Dedifferentiated amniotic fluid mesenchymal stem cell (primary cell): ENCODE measurements at regions not wholly inside any gene's neighbourhood (a gene's known extent, or its start where the extent isn't known, plus 50 kb on each side); places are given as distances from the start of the nearest gene placed in this dataset.

Source experiments
- DNase-seq: peaks from one replicate; pipeline ENCODE4 v3.0.0-alpha.2; 2016; ENCODE audit errors: extremely low spot score

GRCh38 chr4:13129095-13129494 is 355.0 kb downstream of the RAB28 start:
- no peak for DNase-seq

DNA sequence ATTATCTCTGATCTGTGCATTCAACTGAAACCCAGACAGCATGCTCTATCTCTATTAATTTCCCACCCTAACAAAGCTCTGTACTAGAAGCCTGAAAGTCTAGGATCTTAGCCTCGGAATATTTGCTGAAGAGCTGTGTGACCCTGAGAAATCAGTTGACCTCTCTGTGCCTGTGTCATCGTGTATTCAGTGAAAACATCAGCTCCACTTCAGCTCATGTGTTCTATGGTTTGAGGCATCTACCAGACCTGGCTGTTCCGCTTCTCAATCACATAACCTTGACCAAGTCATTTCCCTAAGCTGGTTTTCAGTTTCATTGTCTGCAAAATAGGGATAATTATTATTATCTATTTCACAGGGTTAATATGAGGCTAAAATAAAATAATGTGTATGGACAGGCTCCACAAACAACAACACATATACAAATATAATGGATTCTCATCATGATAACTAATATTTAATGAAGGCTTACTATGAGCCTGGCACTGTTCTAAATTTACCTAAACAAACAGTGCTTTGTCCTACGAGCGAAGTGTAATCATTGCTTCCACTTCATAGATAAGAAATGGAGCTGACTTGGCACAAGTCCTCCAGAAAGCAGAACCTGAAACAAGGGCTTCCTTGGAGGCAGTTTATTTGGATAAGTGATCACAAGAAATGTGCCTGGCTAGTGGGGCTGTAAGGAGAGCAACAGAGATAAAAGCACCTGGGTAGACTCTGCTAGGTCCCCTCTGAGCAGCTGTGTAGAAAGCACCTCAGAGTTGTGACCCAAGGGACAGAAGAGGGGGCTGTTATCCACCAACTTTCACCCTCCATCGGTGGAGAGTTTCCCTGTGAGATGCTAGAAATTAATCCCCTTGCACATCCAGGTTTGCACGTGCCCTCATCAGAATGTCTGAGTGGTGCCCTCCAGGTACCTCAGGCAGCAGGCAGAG is 356.9 kb downstream of the RAB28 start:
- DNase-seq: no peak

- DNase-seq: no peak
These were observed 365.5 kb downstream of the RAB28 start for GRCh38 chr4:13118633-13119032.

- no peak for DNase-seq
These were observed 367.0 kb downstream of the RAB28 start for GRCh38 chr4:13117185-13117584.

GRCh38 chr4:13112030-13112429 is 372.1 kb downstream of the RAB28 start:
- no peak for DNase-seq

GRCh38 chr4:13109536-13109935 is 374.6 kb downstream of the RAB28 start:
- DNase-seq: no peak

GRCh38 chr4:13108096-13108495 is 376.0 kb downstream of the RAB28 start:
- no peak for DNase-seq

- DNase-seq: no peak
These were observed 380.6 kb downstream of the RAB28 start for GRCh38 chr4:13103382-13104015.

GRCh38 chr4:13102092-13102742 is 381.9 kb downstream of the RAB28 start:
- DNase-seq: no peak

- DNase-seq: no peak
These were observed 386.2 kb downstream of the RAB28 start for GRCh38 chr4:13097971-13098370.

GRCh38 chr4:13095722-13096121 is 388.4 kb downstream of the RAB28 start:
- no peak for DNase-seq

DNA sequence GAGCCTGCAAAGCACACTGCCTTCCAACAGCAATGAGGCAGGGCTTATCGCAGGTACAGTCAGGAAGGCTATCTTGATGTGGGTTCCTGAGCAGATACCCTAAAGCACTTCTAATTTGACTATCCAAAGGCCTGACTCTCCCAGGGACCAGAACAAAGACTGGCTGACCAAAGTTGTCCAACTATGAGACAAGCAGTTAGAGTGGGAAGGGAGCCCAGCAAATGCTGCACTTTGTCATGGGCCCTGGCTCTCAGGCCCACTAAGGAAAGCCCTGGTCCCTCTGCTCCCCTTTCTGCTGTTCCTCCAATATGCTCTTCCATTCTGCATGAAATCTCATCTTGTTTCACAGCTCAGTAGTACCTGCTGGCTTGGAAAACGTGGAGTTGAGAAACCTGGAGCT is 391.0 kb downstream of the RAB28 start:
- no peak for DNase-seq

DNA sequence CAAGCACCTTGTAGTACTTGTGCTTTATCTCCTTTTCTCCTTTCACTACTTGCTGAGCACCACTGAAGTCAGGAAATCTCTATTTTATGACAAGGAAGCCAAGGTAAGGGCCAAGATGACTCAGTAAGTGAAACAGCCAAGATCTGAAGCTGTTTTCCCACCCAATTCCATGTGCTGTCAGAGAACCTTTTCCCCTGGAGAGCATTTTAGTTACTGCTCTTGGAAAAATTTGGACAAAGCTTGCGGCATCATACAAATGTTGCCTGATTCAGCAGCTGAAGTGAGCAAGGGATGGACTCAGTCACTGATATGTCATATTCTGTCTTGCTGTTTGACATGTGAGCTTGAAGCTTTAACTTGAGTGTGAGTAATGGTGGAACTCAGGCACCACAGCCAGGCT is 391.4 kb downstream of the RAB28 start:
- no peak for DNase-seq

GRCh38 chr4:13089659-13089998 is 394.5 kb downstream of the RAB28 start:
- no peak for DNase-seq

DNA sequence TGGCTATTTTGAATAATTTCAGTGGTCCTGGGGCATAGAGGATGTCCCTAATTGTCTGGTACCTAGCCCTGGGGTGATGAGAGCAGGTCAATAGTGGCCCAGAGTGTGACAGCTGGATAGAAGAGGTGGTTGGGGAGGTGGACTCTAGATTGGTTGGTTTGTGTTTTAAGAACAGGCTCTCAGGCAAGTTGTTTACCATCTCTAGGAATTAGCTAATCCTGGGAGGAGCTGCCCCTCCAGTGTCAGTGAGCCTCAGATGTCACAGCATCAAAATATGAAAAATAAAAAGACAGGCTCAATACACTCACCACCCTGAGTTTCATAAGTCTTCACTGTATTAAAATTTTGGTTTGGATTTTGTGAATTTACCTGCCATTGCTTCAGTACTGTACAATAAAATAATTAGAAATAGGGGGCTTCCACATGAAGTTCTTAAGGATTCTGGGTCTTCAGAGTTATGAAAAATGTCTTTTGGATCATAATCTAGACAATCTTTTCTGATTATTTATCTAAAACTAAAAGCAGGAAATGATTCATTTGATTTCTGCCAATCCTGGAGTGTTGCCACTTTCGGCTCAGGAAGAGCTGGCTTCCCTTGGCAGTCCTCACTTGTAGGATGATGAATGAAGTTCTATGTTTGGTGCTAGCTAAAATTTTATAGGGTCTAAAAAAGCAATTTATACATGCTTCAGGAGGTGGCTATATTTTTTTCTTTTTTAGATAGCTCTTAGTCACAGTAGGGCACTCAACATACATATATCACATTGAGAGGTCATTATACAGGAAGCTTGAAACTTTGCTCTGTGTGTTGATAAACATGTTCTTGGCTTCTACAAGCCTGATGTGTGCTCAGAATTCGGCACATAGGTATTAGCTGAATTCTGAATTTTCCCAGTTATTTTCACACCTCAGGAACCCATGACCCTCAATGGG is 395.1 kb downstream of the RAB28 start:
- no peak for DNase-seq

DNA sequence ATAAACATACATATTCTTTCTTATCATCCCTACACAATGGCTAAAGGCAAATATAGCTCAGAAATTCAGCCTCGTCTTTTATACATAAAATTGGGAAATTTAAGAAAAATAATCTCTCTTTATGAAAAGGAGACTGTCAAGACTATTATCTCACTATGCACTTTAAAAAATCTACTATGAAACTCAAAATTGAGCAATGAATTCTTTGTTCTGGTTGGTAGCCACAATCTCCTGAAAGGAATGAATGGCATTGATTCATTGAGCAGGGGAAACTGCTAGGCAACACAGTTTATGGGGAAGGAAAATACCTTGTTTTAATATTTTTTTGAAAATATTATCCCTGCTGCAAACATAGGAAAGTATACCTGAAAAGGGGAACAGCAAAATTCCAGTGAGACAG is 397.1 kb downstream of the RAB28 start:
- no peak for DNase-seq

DNA sequence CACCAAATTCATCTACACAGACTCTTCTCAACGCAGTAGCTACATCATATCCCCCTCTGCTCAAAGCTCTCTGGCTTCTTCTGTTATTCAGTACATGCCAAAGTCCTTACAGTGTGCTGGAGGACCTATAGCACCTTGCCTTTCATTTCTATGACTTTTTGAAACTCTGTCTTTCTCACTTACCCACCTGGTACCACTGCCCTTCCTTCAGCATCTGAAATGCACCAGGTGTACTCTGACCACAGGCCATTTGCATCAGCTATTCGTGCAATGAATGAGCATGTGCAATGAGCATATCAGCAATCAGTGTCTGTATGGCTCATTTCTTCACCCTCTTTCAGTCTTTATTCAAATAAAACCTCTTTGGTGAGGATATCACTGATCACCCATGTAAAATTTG is 399.9 kb downstream of the RAB28 start:
- DNase-seq: no peak

GRCh38 chr4:13081830-13082229 is 402.3 kb downstream of the RAB28 start:
- DNase-seq: no peak

DNA sequence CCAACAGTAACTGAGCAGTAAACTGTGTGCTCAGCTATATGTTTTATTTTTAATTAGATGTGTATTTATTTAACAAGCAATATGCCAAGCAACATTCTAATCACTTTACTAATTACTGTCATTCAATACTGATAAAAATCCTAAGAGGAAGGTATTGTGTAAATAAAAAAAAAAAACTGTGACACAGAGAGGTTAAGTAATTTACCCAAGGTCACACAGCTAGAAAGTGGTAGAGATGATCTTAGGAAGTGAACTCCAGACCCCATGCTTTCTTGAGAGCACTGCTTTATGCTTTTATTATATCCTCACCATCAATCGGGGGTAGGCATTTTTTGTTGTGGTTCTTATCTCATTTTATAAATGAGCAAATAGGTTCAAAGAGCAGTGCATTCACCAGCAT is 417.1 kb downstream of the RAB28 start:
- DNase-seq: no peak

DNA sequence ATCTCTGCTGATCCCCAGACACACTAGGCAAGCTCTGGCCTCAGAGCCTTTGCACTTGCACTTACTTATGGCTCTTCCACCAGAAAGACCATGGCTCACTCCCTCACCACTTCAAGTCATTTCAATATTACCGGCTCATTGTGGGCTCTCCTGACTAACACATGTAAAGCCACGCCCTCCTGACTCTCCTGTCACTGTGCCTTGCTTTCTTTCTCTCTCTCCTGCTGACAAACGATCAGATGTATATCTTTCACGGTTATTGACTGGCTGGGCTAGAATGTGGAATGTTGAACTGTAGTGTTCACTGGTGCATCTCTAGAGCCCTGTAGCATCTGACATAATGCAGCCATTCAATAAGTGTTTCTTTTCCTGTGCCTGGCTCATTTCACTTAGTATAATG is 425.1 kb downstream of the RAB28 start:
- DNase-seq: no peak

DNA sequence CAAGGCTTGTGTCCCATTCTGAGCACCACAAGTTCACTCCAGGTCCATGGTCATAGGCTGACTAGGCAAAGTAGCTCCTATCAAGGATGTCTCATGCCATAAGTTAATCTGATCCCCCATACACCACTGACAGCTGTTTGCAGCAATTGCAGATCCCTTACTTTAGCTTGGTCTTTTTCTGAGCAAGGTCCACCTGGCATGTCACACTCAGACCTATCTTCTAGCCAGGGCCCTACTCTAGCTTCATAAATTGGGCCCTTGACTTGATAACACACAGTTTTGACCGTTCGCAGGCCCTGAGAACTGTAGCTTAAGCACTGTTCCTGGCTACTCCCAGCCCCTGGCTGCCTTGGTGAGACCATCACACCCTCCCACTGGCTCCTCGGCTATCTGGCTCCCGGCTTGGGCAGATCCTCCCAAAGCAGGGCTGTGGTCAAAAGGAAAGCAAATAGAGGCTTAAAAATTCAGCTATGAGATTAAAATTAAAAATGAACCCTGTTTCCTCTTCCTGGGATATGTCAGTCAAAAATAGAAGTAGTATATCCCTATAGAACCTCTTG is 427.4 kb downstream of the RAB28 start:
- DNase-seq: no peak
